ENCODE measurements at regions not wholly inside any gene's neighbourhood (a gene's known extent, or its start where the extent isn't known, plus 50 kb on each side); places are given as distances from the start of the nearest gene placed in this dataset.

- no peaks in the 10 kb centered on the region for H3K27me3 ChIP-seq (ENCODE audit: insufficient read depth, low read length)
- no peaks in the 10 kb centered on the region for H3K36me3 ChIP-seq (ENCODE audit: insufficient read depth, low read length)
- no peaks in the 10 kb centered on the region for H3K4me1 ChIP-seq (ENCODE audit: insufficient read depth, low read length)
- H3K4me3 ChIP-seq (ENCODE audit: low read length): no peak overlapping the region
- H3K27ac ChIP-seq (ENCODE audit: low read depth, low read length): no peak overlapping the region
- WGBS: 93% methylated on average over 3 of the region's 3 CpGs
- no peaks in the 10 kb centered on the region for H3K9me3 ChIP-seq (ENCODE audit: insufficient read depth, low read depth, low read length)
- no peak overlapping the region for H3K9ac ChIP-seq (ENCODE audit: low read depth, low read length)
Measured at GRCh38 chr15:91780387-91780786, 73.1 kb upstream of the SLCO3A1 start.

- H3K4me3 ChIP-seq (ENCODE audit: low read length): no peak overlapping the region
- H3K27ac ChIP-seq (ENCODE audit: low read depth, low read length): no peak overlapping the region
- no peaks in the 10 kb centered on the region for H3K27me3 ChIP-seq (ENCODE audit: insufficient read depth, low read length)
- no peak overlapping the region for H3K9ac ChIP-seq (ENCODE audit: low read depth, low read length)
- no peaks in the 10 kb centered on the region for H3K36me3 ChIP-seq (ENCODE audit: insufficient read depth, low read length)
- no peaks in the 10 kb centered on the region for H3K9me3 ChIP-seq (ENCODE audit: insufficient read depth, low read depth, low read length)
- H3K4me1 ChIP-seq (ENCODE audit: insufficient read depth, low read length): no peaks in the 10 kb centered on the region
- 86% methylated on average over 6 of the region's 6 CpGs for WGBS
Measured at GRCh38 chr15:91782221-91782620, 71.3 kb upstream of the SLCO3A1 start.

GRCh38 chr15:91783008-91783407 lies 70.5 kb upstream of the SLCO3A1 start:
- H3K9ac ChIP-seq (ENCODE audit: low read depth, low read length): no peak overlapping the region
- WGBS: no CpG with 5 or more reads among the region's 3 CpGs
- no peaks in the 10 kb centered on the region for H3K9me3 ChIP-seq (ENCODE audit: insufficient read depth, low read depth, low read length)
- H3K36me3 ChIP-seq (ENCODE audit: insufficient read depth, low read length): no peaks in the 10 kb centered on the region
- H3K4me3 ChIP-seq (ENCODE audit: low read length): no peak overlapping the region
- no peaks in the 10 kb centered on the region for H3K27me3 ChIP-seq (ENCODE audit: insufficient read depth, low read length)
- no peaks in the 10 kb centered on the region for H3K4me1 ChIP-seq (ENCODE audit: insufficient read depth, low read length)
- H3K27ac ChIP-seq (ENCODE audit: low read depth, low read length): no peak overlapping the region

- Histone ChIP-seq H3K4me1 (ENCODE audit: insufficient read depth, low read length) (no peaks in the 10 kb centered on the region), H3K27me3 (ENCODE audit: insufficient read depth, low read length) (no peaks in the 10 kb centered on the region), H3K4me3 (ENCODE audit: low read length) (no peak overlapping the region), H3K36me3 (ENCODE audit: insufficient read depth, low read length) (no peaks in the 10 kb centered on the region), H3K9me3 (ENCODE audit: insufficient read depth, low read depth, low read length) (no peaks in the 10 kb centered on the region), H3K9ac (ENCODE audit: low read depth, low read length) (no peak overlapping the region), H3K27ac (ENCODE audit: low read depth, low read length) (no peak overlapping the region)
Measured at GRCh38 chr15:91783451-91783850, 70.1 kb upstream of the SLCO3A1 start.

- Histone ChIP-seq H3K4me3 (ENCODE audit: low read length) (no peak overlapping the region), H3K27ac (ENCODE audit: low read depth, low read length) (no peak overlapping the region), H3K36me3 (ENCODE audit: insufficient read depth, low read length) (no peaks in the 10 kb centered on the region), H3K9ac (ENCODE audit: low read depth, low read length) (no peak overlapping the region), H3K27me3 (ENCODE audit: insufficient read depth, low read length) (no peaks in the 10 kb centered on the region), H3K4me1 (ENCODE audit: insufficient read depth, low read length) (no peaks in the 10 kb centered on the region), H3K9me3 (ENCODE audit: insufficient read depth, low read depth, low read length) (no peaks in the 10 kb centered on the region)
- 90% methylated on average over 4 of the region's 4 CpGs for WGBS
Measured at GRCh38 chr15:91784973-91785709, 68.4 kb upstream of the SLCO3A1 start.

- H3K9ac ChIP-seq (ENCODE audit: low read depth, low read length): no peak overlapping the region
- H3K27me3 ChIP-seq (ENCODE audit: insufficient read depth, low read length): no peaks in the 10 kb centered on the region
- no peaks in the 10 kb centered on the region for H3K36me3 ChIP-seq (ENCODE audit: insufficient read depth, low read length)
- no peaks in the 10 kb centered on the region for H3K4me1 ChIP-seq (ENCODE audit: insufficient read depth, low read length)
- 93% methylated on average over 7 of the region's 7 CpGs for WGBS
- H3K9me3 ChIP-seq (ENCODE audit: insufficient read depth, low read depth, low read length): no peaks in the 10 kb centered on the region
- no peak overlapping the region for H3K27ac ChIP-seq (ENCODE audit: low read depth, low read length)
- no peak overlapping the region for H3K4me3 ChIP-seq (ENCODE audit: low read length)
Measured at GRCh38 chr15:91787198-91787597, 66.3 kb upstream of the SLCO3A1 start.

- H3K9me3 ChIP-seq (ENCODE audit: insufficient read depth, low read depth, low read length): no peaks in the 10 kb centered on the region
- H3K36me3 ChIP-seq (ENCODE audit: insufficient read depth, low read length): no peaks in the 10 kb centered on the region
- H3K27me3 ChIP-seq (ENCODE audit: insufficient read depth, low read length): no peaks in the 10 kb centered on the region
- no peak overlapping the region for H3K4me3 ChIP-seq (ENCODE audit: low read length)
- no peak overlapping the region for H3K27ac ChIP-seq (ENCODE audit: low read depth, low read length)
- 88% methylated on average over 5 of the region's 5 CpGs for WGBS
- H3K9ac ChIP-seq (ENCODE audit: low read depth, low read length): no peak overlapping the region
- no peaks in the 10 kb centered on the region for H3K4me1 ChIP-seq (ENCODE audit: insufficient read depth, low read length)
Measured at GRCh38 chr15:91789136-91789535, 64.4 kb upstream of the SLCO3A1 start.

GRCh38 chr15:91790836-91791235 lies 62.7 kb upstream of the SLCO3A1 start:
- H3K36me3 ChIP-seq (ENCODE audit: insufficient read depth, low read length): no peaks in the 10 kb centered on the region
- H3K27ac ChIP-seq (ENCODE audit: low read depth, low read length): no peak overlapping the region
- H3K27me3 ChIP-seq (ENCODE audit: insufficient read depth, low read length): no peaks in the 10 kb centered on the region
- no peak overlapping the region for H3K9ac ChIP-seq (ENCODE audit: low read depth, low read length)
- no peak overlapping the region for H3K4me3 ChIP-seq (ENCODE audit: low read length)
- no peaks in the 10 kb centered on the region for H3K9me3 ChIP-seq (ENCODE audit: insufficient read depth, low read depth, low read length)
- H3K4me1 ChIP-seq (ENCODE audit: insufficient read depth, low read length): no peaks in the 10 kb centered on the region
- 90% methylated on average over 3 of the region's 3 CpGs for WGBS

GRCh38 chr15:91793771-91794170 lies 59.7 kb upstream of the SLCO3A1 start:
- no peak overlapping the region for H3K4me3 ChIP-seq (ENCODE audit: low read length)
- H3K9ac ChIP-seq (ENCODE audit: low read depth, low read length): no peak overlapping the region
- WGBS: 97% methylated on average over 6 of the region's 6 CpGs
- no peaks in the 10 kb centered on the region for H3K9me3 ChIP-seq (ENCODE audit: insufficient read depth, low read depth, low read length)
- no peaks in the 10 kb centered on the region for H3K36me3 ChIP-seq (ENCODE audit: insufficient read depth, low read length)
- H3K27ac ChIP-seq (ENCODE audit: low read depth, low read length): no peak overlapping the region
- H3K27me3 ChIP-seq (ENCODE audit: insufficient read depth, low read length): no peaks in the 10 kb centered on the region
- no peaks in the 10 kb centered on the region for H3K4me1 ChIP-seq (ENCODE audit: insufficient read depth, low read length)

- 100% methylated on average over 1 of the region's 1 CpG for WGBS
- H3K9ac ChIP-seq (ENCODE audit: low read depth, low read length): no peak overlapping the region
- H3K4me3 ChIP-seq (ENCODE audit: low read length): no peak overlapping the region
- H3K9me3 ChIP-seq (ENCODE audit: insufficient read depth, low read depth, low read length): no peaks in the 10 kb centered on the region
- no peaks in the 10 kb centered on the region for H3K36me3 ChIP-seq (ENCODE audit: insufficient read depth, low read length)
- no peaks in the 10 kb centered on the region for H3K27me3 ChIP-seq (ENCODE audit: insufficient read depth, low read length)
- no peak overlapping the region for H3K27ac ChIP-seq (ENCODE audit: low read depth, low read length)
- H3K4me1 ChIP-seq (ENCODE audit: insufficient read depth, low read length): no peaks in the 10 kb centered on the region
Measured at GRCh38 chr15:91795235-91795634, 58.3 kb upstream of the SLCO3A1 start.

- H3K27me3 ChIP-seq (ENCODE audit: insufficient read depth, low read length): no peaks in the 10 kb centered on the region
- H3K9ac ChIP-seq (ENCODE audit: low read depth, low read length): no peak overlapping the region
- no peak overlapping the region for H3K27ac ChIP-seq (ENCODE audit: low read depth, low read length)
- H3K9me3 ChIP-seq (ENCODE audit: insufficient read depth, low read depth, low read length): no peaks in the 10 kb centered on the region
- H3K4me3 ChIP-seq (ENCODE audit: low read length): no peak overlapping the region
- no peaks in the 10 kb centered on the region for H3K36me3 ChIP-seq (ENCODE audit: insufficient read depth, low read length)
- WGBS: 92% methylated on average over 9 of the region's 9 CpGs
- H3K4me1 ChIP-seq (ENCODE audit: insufficient read depth, low read length): no peaks in the 10 kb centered on the region
Measured at GRCh38 chr15:91801836-91802534, 51.5 kb upstream of the SLCO3A1 start.
